Testis (tissue), 2 donors: ENCODE measurements at regions not wholly inside any gene's neighbourhood (a gene's known extent, or its start where the extent isn't known, plus 50 kb on each side); places are given as distances from the start of the nearest gene placed in this dataset.

Source experiments
- CTCF ChIP-seq, 3 experiments: fragments of 450-650 bp in 2 of 3; fragments of 200-600 bp in 1 of 3; sonication (generic) in 1 of 3; IDR thresholded peaks; one replicate each; pipeline ENCODE4 v1.5.1; 2016 to 2019; ENCODE audit warnings: antibody characterized with exemption in 3 of 3, mild to moderate bottlenecking in 2 of 3, moderate library complexity in 1 of 3
- POLR2A ChIP-seq: fragments of 450-650 bp; IDR thresholded peaks from one replicate; pipeline ENCODE4 v1.6.1; 2017; ENCODE audit warnings: antibody characterized with exemption, mild to moderate bottlenecking, moderate library complexity

GRCh38 chr3:117079997-117080396, 370.4 kb downstream of the TUSC7 start:
- TF ChIP-seq CTCF (IDR thresholded peaks at IDR 0.05) (no peak), POLR2A (no peak)
